H1 (cell line): ENCODE measurements at regions not wholly inside any gene's neighbourhood (a gene's known extent, or its start where the extent isn't known, plus 50 kb on each side); places are given as distances from the start of the nearest gene placed in this dataset.
A peak's percentile ranks its signal among the peaks of the same experiment; 100 is the strongest.

Experiments used
- CTCF ChIA-PET: fragments of 300-600 bp; sonication (Branson Sonifier 250); formaldehyde crosslinking; loops from one replicate; lab custom pipeline; 2021; ENCODE audit not compliant: partially characterized antibody; lab: Charles Lee
- POLR2A ChIA-PET: fragments of 300-600 bp; sonication (Branson Sonifier 250); formaldehyde crosslinking; loops from one replicate; lab custom pipeline; 2021; ENCODE audit warnings: inconsistent platforms; ENCODE audit not compliant: partially characterized antibody; lab: Charles Lee
- DNase-seq, 2 experiments: peaks; one replicate each; pipeline versions ENCODE4 v3.0.0 to v3.0.0-alpha.2; 2010 to 2022; ENCODE audit warnings: low spot score in 2 of 2, low read depth in 1 of 2, mixed read lengths in 1 of 2
- FAIRE-seq: peaks from 2 replicates; lab custom pipeline; 2011; peaks lifted over from hg19 to GRCh38; lab: Jason Lieb, UNC
- H2AFZ ChIP-seq: 2 replicates; pipeline ENCODE4 v1.8.1; 2012; ENCODE audit warnings: low read length, inconsistent platforms
- H2AK5ac ChIP-seq: 2 replicates; pipeline ENCODE4 v1.6.1; 2013; ENCODE audit warnings: low read depth, low read length
- H2BK120ac ChIP-seq: replicated peaks from 2 replicates; pipeline ENCODE3; 2013; ENCODE audit warnings: low read depth, low read length, inconsistent platforms
- H2BK12ac ChIP-seq: 2 replicates; pipeline ENCODE4 v1.6.1; 2013; ENCODE audit warnings: low read depth, low read length
- H2BK15ac ChIP-seq: 2 replicates; pipeline ENCODE4 v1.6.1; 2013; ENCODE audit warnings: low read length
- H2BK20ac ChIP-seq: 2 replicates; pipeline ENCODE4 v1.6.1; 2013; ENCODE audit warnings: low read length
- H2BK5ac ChIP-seq: 2 replicates; pipeline ENCODE4 v1.6.1; 2013; ENCODE audit warnings: low read depth, low read length
- H3K14ac ChIP-seq: 2 replicates; pipeline ENCODE4 v1.6.1; 2013; ENCODE audit warnings: inconsistent platforms; ENCODE audit not compliant: insufficient read length
- H3K18ac ChIP-seq: 2 replicates; pipeline ENCODE4 v1.6.1; 2013; ENCODE audit warnings: low read length; ENCODE audit errors: extremely low read depth
- H3K23ac ChIP-seq: 2 replicates; pipeline ENCODE4 v1.6.1; 2013; ENCODE audit warnings: inconsistent platforms; ENCODE audit not compliant: insufficient read length
- H3K23me2 ChIP-seq: 2 replicates; pipeline ENCODE4 v1.6.1; 2013; ENCODE audit warnings: low read depth, low read length
- H3K27ac ChIP-seq: 2 replicates; pipeline ENCODE4 v1.6.1; 2011; ENCODE audit warnings: low read depth, low read length, inconsistent platforms
- H3K27me3 ChIP-seq, 4 experiments: replicated peaks in 1 of 4; 1 replicate in 1 of 4; 2 replicates in 3 of 4; pipeline versions ENCODE4 v1.6.1 to v1.8.1; 2011 to 2013; ENCODE audit warnings: low read length in 3 of 4, mild to moderate bottlenecking in 3 of 4, inconsistent platforms in 2 of 4, mixed read lengths in 2 of 4, moderate library complexity in 1 of 4; ENCODE audit not compliant: control insufficient read depth in 3 of 4, insufficient read depth in 3 of 4; ENCODE audit errors: extremely low read depth in 1 of 4
- H3K36me3 ChIP-seq, 4 experiments: 2 replicates each; pipeline versions ENCODE4 v1.6.1 to v1.8.1; 2011 to 2013; ENCODE audit warnings: mild to moderate bottlenecking in 4 of 4, low read length in 3 of 4, moderate library complexity in 2 of 4, control low read depth in 1 of 4, inconsistent platforms in 1 of 4; ENCODE audit not compliant: insufficient read depth in 4 of 4, control insufficient read depth in 2 of 4
- H3K4ac ChIP-seq: replicated peaks from 2 replicates; pipeline ENCODE3; 2013; ENCODE audit warnings: low read length, low read depth, mixed read lengths, inconsistent platforms; ENCODE audit not compliant: insufficient read length
- H3K4me1 ChIP-seq, 4 experiments: replicated peaks in 1 of 4; 1 replicate in 1 of 4; 2 replicates in 3 of 4; pipeline versions ENCODE4 v1.6.1 to v1.8.1; 2011 to 2013; ENCODE audit warnings: low read length in 3 of 4, inconsistent platforms in 2 of 4, mixed read lengths in 1 of 4; ENCODE audit not compliant: insufficient read depth in 4 of 4, control insufficient read depth in 3 of 4
- H3K4me2 ChIP-seq, 2 experiments: 2 replicates each; pipeline versions ENCODE4 v1.6.1 to v1.8.1; 2011 to 2013; ENCODE audit warnings: low read depth in 2 of 2, low read length in 2 of 2, control low read depth in 1 of 2, inconsistent platforms in 1 of 2, mild to moderate bottlenecking in 1 of 2; ENCODE audit not compliant: insufficient read depth in 1 of 2
- H3K4me3 ChIP-seq, 4 experiments: fragments of 200-600, 300-600 bp in 1 of 4; sonication (generic), shearing (Covaris generic), sonication (Bioruptor Twin) in 1 of 4; 2 replicates each; pipeline versions ENCODE4 v1.5.1 to v1.8.1; 2011 to 2016; ENCODE audit warnings: low read length in 4 of 4, low read depth in 3 of 4, control low read depth in 2 of 4, inconsistent platforms in 2 of 4, mild to moderate bottlenecking in 2 of 4, mixed read lengths in 1 of 4, moderate library complexity in 1 of 4; ENCODE audit not compliant: insufficient read depth in 2 of 4; ENCODE audit errors: extremely low read depth in 1 of 4
- H3K56ac ChIP-seq: replicated peaks from 2 replicates; pipeline ENCODE3; 2013; ENCODE audit warnings: low read depth, mild to moderate bottlenecking, mixed read lengths, low read length, inconsistent platforms; ENCODE audit not compliant: insufficient read length
- H3K79me1 ChIP-seq: 2 replicates; pipeline ENCODE4 v1.6.1; 2013; ENCODE audit warnings: low read depth, low read length, control low read depth
- H3K79me2 ChIP-seq, 2 experiments: 2 replicates each; pipeline versions ENCODE4 v1.6.1 to v1.8.1; 2012 to 2013; ENCODE audit warnings: low read length in 2 of 2, mild to moderate bottlenecking in 2 of 2, inconsistent platforms in 1 of 2; ENCODE audit not compliant: insufficient read depth in 2 of 2, control insufficient read depth in 1 of 2
- H3K9ac ChIP-seq, 4 experiments: replicated peaks in 1 of 4; 1 replicate in 1 of 4; 2 replicates in 3 of 4; pipeline versions ENCODE4 v1.6.1 to v1.8.1; 2011 to 2013; ENCODE audit warnings: low read depth in 3 of 4, low read length in 3 of 4, control low read depth in 2 of 4, mild to moderate bottlenecking in 2 of 4, moderate library complexity in 2 of 4, inconsistent platforms in 1 of 4; ENCODE audit errors: extremely low read depth in 1 of 4
- H3K9me3 ChIP-seq, 2 experiments: 2 replicates each; pipeline versions ENCODE4 v1.6.1 to v1.8.1; 2012 to 2013; ENCODE audit warnings: mild to moderate bottlenecking in 2 of 2, moderate library complexity in 2 of 2, control low read depth in 1 of 2, inconsistent platforms in 1 of 2, low read depth in 1 of 2, low read length in 1 of 2, mixed read lengths in 1 of 2; ENCODE audit not compliant: insufficient read depth in 2 of 2
- H4K20me1 ChIP-seq, 2 experiments: replicated peaks in 1 of 2; 2 replicates each; pipeline versions ENCODE3 to v1.8.1; 2011 to 2013; ENCODE audit warnings: inconsistent platforms in 2 of 2, low read length in 2 of 2, mild to moderate bottlenecking in 1 of 2; ENCODE audit not compliant: insufficient read depth in 2 of 2, control insufficient read depth in 1 of 2
- H4K5ac ChIP-seq: 2 replicates; pipeline ENCODE4 v1.6.1; 2013; ENCODE audit warnings: low read length, low read depth, mixed read lengths, inconsistent platforms; ENCODE audit not compliant: insufficient read length
- H4K8ac ChIP-seq: 2 replicates; pipeline ENCODE4 v1.8.0; 2013; ENCODE audit warnings: mild to moderate bottlenecking, moderate library complexity, low read length, inconsistent platforms; ENCODE audit not compliant: insufficient read depth; ENCODE audit errors: extremely low read depth
- H4K91ac ChIP-seq: replicated peaks from 2 replicates; pipeline ENCODE3; 2013; ENCODE audit warnings: low read length, mixed read lengths, inconsistent platforms; ENCODE audit not compliant: insufficient read length
- CEBPB ChIP-seq: IDR thresholded peaks from 2 replicates; pipeline ENCODE4 v1.6.1; 2012; ENCODE audit warnings: low read depth, low read length
- CTBP2 ChIP-seq: IDR thresholded peaks from 2 replicates; pipeline ENCODE4 v1.7.0; 2011; ENCODE audit warnings: borderline replicate concordance, mild to moderate bottlenecking, moderate library complexity, mixed read lengths, low read length; ENCODE audit not compliant: insufficient read depth, insufficient read length
- GTF2F1 ChIP-seq: IDR thresholded peaks from 2 replicates; pipeline ENCODE4 v1.6.1; 2012; ENCODE audit warnings: low read depth, low read length, improper control_type of control experiment, borderline replicate concordance
- HDAC2 ChIP-seq, 2 experiments: fragments of 300-600 bp in 1 of 2; sonication (generic) in 1 of 2; IDR thresholded peaks; 2 replicates each; pipeline ENCODE4 v1.6.1; 2011 to 2012; ENCODE audit warnings: low read depth in 2 of 2, low read length in 2 of 2, mild to moderate bottlenecking in 2 of 2, moderate library complexity in 2 of 2, borderline replicate concordance in 1 of 2, inconsistent platforms in 1 of 2
- PHF8 ChIP-seq: fragments of 200-600 bp; sonication (generic); conservative IDR thresholded peaks from 2 replicates; pipeline ENCODE4 v1.7.1; 2012; ENCODE audit warnings: low read depth, mild to moderate bottlenecking, inconsistent platforms, low read length, moderate library complexity
- RFX5 ChIP-seq: IDR thresholded peaks from 2 replicates; pipeline ENCODE4 v1.6.1; 2011; ENCODE audit warnings: low read depth, low read length, improper control_type of control experiment, borderline replicate concordance
- SAP30 ChIP-seq: fragments of 300-600 bp; sonication (generic); IDR thresholded peaks from 2 replicates; pipeline ENCODE4 v1.7.1; 2012; ENCODE audit warnings: low read length, moderate library complexity, mild to moderate bottlenecking, inconsistent platforms; ENCODE audit not compliant: insufficient read depth, insufficient replicate concordance
- SIN3A ChIP-seq, 2 experiments: IDR thresholded peaks in 1 of 2; conservative IDR thresholded peaks in 1 of 2; 2 replicates each; pipeline ENCODE4 v1.6.1; 2011 to 2012; ENCODE audit warnings: low read length in 2 of 2, improper control_type of control experiment in 1 of 2, low read depth in 1 of 2, mild to moderate bottlenecking in 1 of 2
- SP4 ChIP-seq: IDR thresholded peaks from 2 replicates; pipeline ENCODE4 v1.6.1; 2012; ENCODE audit warnings: low read length, inconsistent platforms
- TAF7 ChIP-seq: optimal IDR thresholded peaks from 2 replicates; pipeline ENCODE3; 2011; ENCODE audit warnings: low read depth, mild to moderate bottlenecking, inconsistent platforms, low read length, moderate library complexity, borderline replicate concordance
- ZNF274 ChIP-seq: IDR thresholded peaks from 2 replicates; pipeline ENCODE4 v1.7.0; 2012; ENCODE audit warnings: low read length, borderline replicate concordance; ENCODE audit errors: extremely low read depth
- WGBS, 2 experiments: shearing (Covaris generic) in 1 of 2; methylation state at CpG; one replicate each; pipeline versions ENCODE4 v1.1.6 to v1.1.7; 2013 to 2015; ENCODE audit warnings: low lambda C conversion rate in 2 of 2, mixed read lengths in 2 of 2, inconsistent platforms in 1 of 2, low coverage in 1 of 2, missing lambda C conversion rate in 1 of 2; ENCODE audit not compliant: insufficient replicate concordance in 2 of 2, insufficient coverage in 1 of 2, insufficient read length in 1 of 2; ENCODE audit errors: extremely low coverage in 1 of 2, missing lambda C conversion rate in 1 of 2; 5-methylcytosine and 5-hydroxymethylcytosine counted together
- TF ChIP-seq, protein P1 (sequence below): IDR thresholded peaks from 2 replicates; pipeline ENCODE4 v1.6.1; 2012; ENCODE audit warnings: low read length, inconsistent platforms

DNA sequence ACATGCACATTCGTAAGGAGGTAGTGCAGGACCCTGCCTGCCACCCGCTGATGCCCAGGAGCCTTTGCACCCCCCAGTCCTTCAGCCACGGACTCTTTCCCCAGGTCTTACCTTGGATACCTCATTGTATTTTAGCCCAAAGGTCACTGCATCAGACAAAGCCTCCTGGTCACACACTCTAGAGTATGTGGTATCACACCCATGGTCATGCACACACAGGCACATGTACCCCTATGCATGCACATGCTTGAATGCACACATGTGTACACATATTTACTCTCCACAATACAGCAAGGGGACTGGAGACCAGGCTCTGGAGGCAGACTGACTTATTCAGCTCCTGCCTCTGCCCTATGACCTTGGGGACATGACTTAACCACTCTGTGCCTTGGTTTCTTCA is 357.5 kb downstream of the C16orf95 start:
- peak overlapping the region; percentile 63 for H2BK120ac ChIP-seq
- H3K4ac ChIP-seq: no peak overlapping the region
- no peak overlapping the region for H3K9ac ChIP-seq
- no peak overlapping the region for H3K4me2 ChIP-seq
- H3K36me3 ChIP-seq: no peaks in the 10 kb centered on the region
- H3K18ac ChIP-seq: no peak overlapping the region
- no peak overlapping the region for H4K5ac ChIP-seq
- H3K23ac ChIP-seq: no peak overlapping the region
- H3K79me2 ChIP-seq: no peaks in the 10 kb centered on the region
- no peak overlapping the region for H4K91ac ChIP-seq
- H2AFZ ChIP-seq: no peak overlapping the region
- FAIRE-seq (no peak), DNase-seq (no peak)
- no peak overlapping the region for H3K27ac ChIP-seq
- H3K9me3 ChIP-seq: no peaks in the 10 kb centered on the region
- no peak overlapping the region for H3K56ac ChIP-seq
- no peaks in the 10 kb centered on the region for H4K20me1 ChIP-seq
- ChIA-PET CTCF (interaction anchor here (0.8 to 3.2 kb wide), 4 partner anchors 12 to 940 kb away, joined by 3 to 10 read pairs (median 4); no protein-coding TSS in a partner anchor), POLR2A (no interaction called here)
- no peak overlapping the region for H2BK5ac ChIP-seq
- no peaks in the 10 kb centered on the region; a peak in 1 of 7 replicates for H3K27me3 ChIP-seq
- H3K4me1 ChIP-seq: peaks cover 0 to 2% (median 0%) of the 10 kb centered on the region in 4 experiments; a peak in 2 of 7 replicates
- no peaks in the 10 kb centered on the region for H3K23me2 ChIP-seq
- no peak overlapping the region for H2BK20ac ChIP-seq
- H3K4me3 ChIP-seq: no peak overlapping the region
- no peaks in the 10 kb centered on the region for H3K79me1 ChIP-seq
- H3K14ac ChIP-seq: no peak overlapping the region
- no peak overlapping the region for H2AK5ac ChIP-seq
- H4K8ac ChIP-seq: no peak overlapping the region
- H2BK15ac ChIP-seq: no peak overlapping the region
- 79% methylated on average over 3 of the region's 3 CpGs; no CpG with 5 or more reads in 1 of the 2 experiments for WGBS, 2 experiments
- no peak overlapping the region for H2BK12ac ChIP-seq
- TF ChIP-seq ZNF274 (no peak), GTF2F1 (no peak), TAF7 (no peak), SIN3A (conservative IDR thresholded peaks at IDR 0.05 in 1 of 2, IDR thresholded peaks at IDR 0.05 in 1 of 2; ENCODE audit: low read depth in 1 of 2, low read length in 2 of 2) (no peak), HDAC2 (IDR thresholded peaks at IDR 0.05; ENCODE audit: borderline replicate concordance in 1 of 2, low read depth in 2 of 2, low read length in 2 of 2) (no peak), PHF8 (no peak), RFX5 (no peak), CEBPB (no peak), SP4 (no peak), SAP30 (no peak), CTBP2 (no peak)
- TF ChIP-seq, protein P1, sequence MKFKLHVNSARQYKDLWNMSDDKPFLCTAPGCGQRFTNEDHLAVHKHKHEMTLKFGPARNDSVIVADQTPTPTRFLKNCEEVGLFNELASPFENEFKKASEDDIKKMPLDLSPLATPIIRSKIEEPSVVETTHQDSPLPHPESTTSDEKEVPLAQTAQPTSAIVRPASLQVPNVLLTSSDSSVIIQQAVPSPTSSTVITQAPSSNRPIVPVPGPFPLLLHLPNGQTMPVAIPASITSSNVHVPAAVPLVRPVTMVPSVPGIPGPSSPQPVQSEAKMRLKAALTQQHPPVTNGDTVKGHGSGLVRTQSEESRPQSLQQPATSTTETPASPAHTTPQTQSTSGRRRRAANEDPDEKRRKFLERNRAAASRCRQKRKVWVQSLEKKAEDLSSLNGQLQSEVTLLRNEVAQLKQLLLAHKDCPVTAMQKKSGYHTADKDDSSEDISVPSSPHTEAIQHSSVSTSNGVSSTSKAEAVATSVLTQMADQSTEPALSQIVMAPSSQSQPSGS: no peak
